ENCODE measurements at regions not wholly inside any gene's neighbourhood (a gene's known extent, or its start where the extent isn't known, plus 50 kb on each side); places are given as distances from the start of the nearest gene placed in this dataset.

DNA sequence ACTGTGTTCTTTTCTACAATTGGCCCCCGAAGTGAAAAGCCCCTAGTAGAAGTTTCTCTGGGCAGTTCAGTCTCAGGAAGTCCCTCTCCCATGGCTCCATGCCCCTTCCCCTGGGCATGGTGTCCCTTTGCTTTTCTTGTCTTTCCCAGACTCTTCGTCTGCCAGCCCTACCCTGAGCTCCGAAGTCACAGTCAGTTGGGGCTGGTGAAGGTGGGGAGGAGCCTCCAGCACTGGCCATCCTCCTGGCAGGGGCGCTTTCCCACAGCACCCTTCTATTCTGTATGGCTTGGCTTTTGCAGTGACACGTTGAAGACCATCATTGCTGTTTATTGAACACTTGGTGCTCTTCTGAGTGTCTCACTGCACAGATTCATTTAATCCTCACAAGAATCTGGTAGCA lies 195.1 kb upstream of the CADM1 start:
- DNase-seq = no peak

DNA sequence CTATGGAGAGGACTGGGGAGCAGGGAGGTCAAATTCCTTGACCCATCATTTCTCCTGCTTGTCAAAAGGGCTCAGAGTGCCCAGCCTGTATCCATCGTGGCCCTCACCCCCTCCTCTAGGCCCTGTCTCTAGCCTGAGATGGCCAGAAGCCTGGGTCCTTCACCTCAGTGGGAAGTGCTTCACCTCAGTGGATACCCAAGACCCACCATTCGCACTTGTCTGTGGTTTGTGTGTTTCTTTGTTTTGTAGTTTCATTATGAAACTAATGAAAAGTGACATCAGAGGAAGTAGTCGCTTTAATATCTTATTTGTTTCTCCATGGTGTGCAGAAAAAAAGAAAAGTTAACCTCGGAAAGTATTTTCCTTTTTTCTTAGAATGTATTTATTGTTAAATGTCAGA lies 194.0 kb upstream of the CADM1 start:
- DNase-seq = no peak

DNA sequence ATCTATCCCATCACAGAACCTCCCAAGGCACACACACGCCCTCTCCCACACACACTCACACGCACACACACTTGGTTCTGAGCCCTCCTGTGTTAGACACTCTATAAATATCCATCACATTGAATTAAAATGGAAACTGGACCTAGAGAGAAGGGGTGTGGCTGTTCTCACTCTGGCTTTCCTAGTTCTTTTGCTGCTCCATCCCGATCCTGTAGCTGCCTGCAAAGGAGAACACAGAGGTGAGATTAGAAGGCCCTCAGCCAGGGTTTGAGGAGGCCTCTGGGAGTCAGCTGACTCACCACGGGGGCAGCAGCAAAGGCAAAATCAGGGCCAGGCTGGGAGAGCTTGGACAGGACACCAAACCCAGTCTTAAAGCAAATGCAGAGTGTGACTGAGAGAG lies 192.3 kb upstream of the CADM1 start:
- DNase-seq = no peak

DNA sequence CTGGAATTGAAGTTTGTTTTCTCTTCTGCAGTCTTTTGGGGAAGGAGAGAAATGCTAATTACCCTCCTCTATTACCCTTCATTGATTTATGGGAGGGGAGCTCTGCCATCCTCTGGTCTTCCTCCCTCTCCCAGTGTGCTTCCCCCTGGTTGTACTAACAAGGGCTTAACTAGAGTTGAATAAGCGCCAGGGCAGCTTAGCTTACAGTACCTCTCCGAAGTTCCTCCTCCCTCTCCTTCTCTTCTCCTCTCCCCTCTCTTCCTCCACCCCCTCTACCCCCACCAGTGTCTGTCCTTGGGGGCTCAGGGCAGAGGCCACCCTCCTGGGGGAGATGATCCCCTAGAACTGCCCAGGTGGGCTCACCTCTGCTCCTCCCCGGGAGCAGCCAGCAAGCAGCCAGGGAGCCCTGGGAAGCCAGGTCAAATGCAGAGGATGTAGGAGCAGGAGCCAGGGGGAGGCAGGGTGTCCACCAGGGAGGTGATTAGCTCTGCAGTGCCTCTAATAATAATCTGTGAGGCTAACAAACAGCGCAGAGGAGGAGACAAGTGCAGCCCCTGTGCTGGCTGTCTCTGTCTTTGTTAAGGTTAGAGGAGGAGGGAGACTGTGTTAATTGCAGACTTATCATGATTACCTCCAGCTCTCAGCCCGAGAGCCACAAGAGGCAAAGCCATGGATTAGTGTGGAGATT lies 191.6 kb upstream of the CADM1 start:
- DNase-seq = no peak

DNA sequence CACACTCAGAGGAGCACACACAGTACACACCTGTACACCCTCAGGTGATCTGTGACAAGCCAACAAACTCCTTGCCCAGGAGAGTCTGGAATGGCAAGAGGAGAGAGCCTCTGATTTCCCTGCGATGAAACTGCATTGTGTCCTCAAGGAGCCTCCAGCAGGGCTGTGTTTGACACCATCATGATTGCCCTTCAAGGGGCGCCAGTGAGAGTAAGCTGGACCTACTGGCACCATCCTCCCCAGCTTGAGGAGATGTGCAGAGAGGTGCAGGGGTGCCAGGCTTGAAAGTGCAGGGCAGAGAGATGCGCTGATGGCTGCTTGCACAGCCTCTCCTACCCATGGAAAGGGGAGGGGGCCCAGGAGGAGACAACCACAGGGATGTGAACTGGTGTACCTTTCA lies 188.8 kb upstream of the CADM1 start:
- no peak for DNase-seq

DNA sequence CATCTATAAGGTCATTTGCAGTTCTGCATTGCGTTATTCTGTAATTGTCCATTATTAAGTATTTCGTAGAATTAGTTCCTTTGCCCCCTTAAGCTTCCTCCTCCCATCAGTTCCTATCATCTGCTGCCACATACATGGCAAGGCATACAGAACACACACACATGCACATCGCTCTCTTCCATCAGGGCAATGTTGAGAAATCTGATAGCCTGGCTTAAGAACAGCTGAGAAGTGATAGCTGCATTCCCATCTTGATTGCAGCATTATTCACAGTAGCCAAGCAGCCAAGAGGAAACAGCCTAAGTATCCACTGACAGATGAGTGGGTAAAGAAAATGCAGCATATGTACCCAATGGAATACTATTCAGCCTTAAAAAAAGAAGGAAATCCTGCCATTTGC lies 186.8 kb upstream of the CADM1 start:
- no peak for DNase-seq

DNA sequence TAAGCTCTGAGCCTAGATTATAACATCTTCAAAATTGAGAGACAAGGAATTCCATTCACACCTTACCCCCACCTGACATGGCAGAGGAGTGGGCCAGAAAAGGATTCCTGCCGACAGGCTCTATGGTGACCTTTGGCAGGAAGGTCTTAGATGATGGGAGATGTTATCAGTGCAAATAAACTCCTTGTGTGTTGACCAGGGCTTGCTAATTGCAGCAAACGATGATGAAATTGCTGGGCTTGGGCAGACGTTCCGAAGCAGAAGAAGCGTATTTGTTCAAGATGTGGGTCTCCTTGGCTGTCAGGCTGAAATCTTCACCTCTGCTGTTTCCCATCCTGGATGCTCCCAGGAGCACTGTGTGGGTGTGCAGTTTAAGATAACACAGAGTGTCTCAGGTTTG lies 183.7 kb upstream of the CADM1 start:
- no peak for DNase-seq

DNA sequence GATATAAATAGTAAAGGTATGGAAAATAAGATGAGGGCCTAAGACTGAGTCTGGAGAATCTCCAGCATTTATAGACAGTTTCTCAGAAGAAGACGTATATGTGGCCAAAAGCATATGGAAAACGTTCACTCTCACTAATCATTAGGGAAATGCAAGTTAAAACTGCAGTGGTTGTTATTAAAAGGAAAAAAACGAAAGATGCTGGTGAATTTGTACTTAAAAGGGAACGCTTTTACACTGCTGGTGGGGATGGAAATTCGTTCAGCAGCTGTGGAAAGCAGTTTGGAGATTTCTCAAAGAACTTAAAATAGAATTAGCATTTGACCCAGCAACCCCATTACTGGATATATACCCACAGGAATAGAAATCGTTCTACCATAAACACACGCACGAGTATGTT lies 180.5 kb upstream of the CADM1 start:
- no peak for DNase-seq

DNA sequence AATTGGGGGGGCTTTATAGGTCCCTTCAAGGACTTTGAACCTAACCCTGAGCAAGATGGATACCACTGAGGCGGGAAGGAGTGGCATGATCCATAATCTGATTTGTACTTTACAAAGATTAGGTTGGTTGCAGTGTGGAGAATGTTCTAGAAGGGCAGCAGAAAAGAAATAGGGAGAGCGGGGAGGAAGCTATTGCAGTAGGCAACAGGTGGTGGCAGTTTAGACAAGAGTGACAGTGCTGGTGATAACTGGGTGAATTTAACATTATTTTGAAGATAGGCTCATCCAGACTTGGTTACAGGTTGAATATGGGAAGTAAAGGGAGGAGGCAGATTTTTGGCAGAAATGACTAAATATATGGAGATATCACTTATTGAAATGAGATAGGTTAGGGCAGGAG lies 179.9 kb upstream of the CADM1 start:
- no peak for DNase-seq

DNA sequence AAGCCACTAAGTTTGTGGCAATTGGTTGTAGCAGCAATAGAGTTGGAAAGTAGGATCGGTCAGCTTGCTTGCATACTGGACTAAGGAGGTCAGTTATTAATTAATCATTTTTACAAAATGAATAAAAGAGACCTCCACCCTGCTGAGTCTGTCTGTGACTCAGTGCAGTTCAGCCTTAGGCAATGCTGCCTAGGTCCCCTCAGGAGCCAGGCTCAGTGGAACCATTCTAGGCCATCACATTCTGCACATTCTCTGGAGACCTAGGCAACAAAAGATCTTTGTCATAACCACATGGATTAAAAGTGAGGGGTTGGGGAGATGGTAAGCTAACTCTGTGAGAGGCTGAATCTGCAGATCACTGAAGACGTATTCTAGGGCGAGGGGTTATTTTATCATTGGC lies 178.7 kb upstream of the CADM1 start:
- no peak for DNase-seq

DNA sequence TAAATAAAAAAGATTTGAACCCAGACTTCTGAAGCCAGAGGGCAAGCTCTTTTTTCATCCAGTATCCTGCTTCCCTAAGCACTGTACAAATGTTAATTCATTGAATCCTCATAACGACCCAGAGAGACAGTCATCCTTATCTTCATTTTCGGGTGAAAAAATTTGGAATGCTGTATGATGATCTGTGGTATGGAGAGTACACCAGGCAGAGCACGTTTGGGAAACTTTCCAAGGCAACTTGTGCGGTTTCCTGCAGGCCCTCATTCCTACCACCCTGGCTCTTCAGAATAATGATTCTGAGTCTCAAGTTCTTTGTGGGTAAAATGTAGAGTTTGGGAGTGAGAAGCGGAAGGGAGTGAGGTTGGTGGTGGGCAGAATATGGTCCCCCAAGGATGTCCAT lies 177.9 kb upstream of the CADM1 start:
- no peak for DNase-seq

DNA sequence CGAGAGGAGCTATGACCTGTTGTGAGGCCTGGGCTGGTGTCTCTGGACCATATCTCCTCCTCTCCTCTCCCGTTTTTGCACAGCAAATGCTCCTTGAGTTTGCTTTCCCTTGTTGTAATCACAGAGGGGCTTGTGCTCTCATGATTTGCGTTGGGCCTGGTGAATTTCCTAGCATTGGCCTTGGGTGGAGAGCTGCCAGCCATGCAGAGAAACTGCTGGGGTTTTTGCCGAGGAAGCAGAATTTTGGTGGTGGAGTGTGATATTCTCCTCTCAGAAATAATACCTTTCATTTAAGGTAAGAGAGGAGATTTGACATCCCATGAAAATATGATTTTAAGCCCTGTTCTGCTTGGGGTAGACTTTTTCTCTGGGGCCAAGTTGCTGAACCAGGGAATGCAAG lies 175.7 kb upstream of the CADM1 start:
- DNase-seq = no peak

DNA sequence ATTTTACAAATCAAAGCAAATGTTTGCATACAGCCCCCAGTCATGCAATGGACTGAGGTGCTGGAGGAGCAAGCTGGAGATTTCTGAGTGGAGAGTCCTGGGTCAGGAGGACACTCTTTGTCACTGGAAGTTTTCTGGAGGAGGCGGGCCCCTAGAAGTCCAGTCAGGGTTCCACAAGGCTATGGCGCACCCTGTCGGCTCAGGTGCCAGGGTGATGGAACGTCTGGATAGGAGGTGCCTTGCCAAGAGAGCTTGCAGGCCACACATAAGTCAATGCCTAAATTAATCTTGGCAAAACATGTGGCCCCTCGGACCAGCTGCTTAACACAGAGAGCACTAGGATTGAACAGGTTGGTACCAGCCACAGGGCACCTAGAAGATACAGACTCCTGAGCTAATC lies 174.7 kb upstream of the CADM1 start:
- DNase-seq = no peak

DNA sequence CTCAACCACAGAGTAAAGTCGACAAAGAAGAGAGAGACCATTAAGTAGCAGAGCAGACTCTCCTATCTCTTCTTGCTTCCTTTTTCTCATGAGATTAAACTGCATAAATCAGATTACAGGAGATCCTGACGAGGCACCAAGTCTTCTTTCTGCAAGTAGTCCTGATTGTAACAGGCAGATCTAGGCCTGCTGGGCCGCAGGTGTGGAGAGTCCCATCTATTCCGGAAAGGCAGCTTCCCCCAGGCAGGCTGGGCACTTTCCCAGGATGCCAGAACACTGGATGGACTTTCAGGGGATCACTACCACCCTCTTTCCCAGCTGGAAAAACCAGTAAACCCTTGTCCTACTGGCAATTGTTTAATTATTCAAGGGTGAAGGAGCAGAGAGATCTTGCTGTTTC lies 173.0 kb upstream of the CADM1 start:
- no peak for DNase-seq

DNA sequence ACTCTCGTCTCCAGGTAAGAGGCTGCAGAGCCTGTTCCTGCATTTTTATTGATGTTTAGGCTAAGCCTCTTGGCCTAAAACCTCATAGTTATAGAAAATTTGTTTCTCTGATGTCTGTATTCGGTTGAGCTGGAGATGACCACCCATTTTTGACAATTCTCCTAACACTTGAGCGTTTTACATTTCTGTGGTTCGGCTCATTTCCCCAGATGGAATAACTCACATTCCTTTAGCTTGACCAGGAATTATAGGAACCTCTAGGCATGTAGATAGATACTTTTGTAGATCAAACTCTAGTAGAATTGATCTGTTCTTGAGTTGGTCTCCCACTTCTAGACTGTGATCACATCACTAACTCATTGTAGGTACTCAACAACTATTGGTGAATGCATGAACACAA lies 172.6 kb upstream of the CADM1 start:
- DNase-seq = no peak

DNA sequence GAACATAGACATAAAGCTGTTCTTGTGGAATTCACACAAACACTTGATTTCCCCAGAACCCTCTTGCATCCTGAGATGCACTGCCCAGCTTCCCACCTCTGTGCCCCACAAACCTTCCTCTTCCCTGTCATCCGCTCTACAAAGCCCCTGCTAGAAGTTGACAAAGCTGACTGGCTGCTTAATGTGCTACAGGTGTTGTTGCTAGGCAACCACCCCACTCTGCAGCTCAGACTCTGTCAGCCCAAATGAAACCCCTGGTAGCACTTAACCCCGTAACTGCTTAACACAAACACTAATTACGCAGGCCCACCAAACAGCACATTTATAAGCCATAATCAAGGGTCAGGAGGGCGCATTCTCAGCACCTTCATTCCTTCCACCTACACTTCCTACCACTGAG lies 172.0 kb upstream of the CADM1 start:
- no peak for DNase-seq

DNA sequence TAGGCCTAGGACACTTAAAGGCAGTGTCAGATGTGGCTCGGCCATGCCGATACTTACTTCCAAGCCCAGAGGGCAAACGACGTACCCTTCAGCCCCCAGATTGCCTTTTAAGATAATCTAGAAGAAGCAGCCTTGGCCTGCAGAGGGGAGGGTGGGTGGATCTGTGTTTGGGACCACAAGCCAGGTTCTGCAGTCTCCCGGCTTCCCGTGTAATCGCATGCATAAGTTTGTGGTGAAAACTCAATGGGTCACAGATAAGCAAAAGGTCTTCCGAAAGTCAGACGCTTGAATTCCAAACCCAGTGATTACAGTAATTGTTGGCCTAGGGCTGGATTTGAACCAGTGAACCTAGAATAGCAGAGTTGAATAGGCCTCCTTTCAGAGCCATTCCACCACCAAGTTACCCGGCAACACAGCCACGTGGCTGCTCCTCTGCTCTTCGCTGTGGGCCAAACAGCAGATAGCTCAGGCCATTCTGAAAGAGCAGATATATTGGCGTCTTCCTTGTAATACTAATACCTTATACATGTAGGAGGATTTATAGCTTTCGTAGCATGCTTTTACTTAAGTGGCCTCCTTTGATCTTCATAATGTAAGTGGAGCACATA lies 170.8 kb upstream of the CADM1 start:
- no peak for DNase-seq

DNA sequence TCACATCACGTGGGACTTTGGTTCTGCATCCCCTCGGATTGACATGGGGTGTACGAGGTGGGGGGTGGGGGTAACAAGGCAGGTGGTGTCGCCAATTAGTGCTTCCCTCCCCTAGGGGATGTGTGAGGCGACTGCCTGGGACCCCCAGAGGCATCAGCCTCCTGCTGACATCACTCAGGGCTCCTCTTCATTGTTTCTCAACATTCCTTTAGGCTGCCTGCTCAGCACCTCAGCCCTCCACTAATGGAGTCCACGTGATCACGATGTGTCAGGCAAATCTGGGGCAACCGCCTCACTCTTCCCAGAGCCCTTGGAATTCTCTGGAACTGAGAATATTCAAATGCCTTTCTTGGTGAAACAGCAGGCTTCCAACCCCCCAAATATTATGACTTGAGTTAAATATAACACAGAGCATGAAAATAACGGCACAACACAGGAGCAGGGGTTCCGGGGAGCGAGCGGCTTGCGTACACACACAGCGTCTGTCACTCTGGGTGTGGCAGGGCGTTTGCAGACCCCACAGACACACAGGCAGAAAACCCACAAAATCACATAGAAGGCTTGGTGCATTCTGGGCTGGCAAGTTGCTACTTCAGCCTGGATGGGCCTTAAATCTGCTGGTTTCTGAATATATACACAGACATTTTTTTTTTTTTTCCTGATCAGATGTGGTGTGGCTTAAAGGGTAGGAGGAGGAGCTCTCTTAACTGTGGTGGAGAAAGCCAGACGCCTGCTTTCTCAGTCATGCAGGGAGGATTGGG lies 170.1 kb upstream of the CADM1 start:
- DNase-seq = no peak

DNA sequence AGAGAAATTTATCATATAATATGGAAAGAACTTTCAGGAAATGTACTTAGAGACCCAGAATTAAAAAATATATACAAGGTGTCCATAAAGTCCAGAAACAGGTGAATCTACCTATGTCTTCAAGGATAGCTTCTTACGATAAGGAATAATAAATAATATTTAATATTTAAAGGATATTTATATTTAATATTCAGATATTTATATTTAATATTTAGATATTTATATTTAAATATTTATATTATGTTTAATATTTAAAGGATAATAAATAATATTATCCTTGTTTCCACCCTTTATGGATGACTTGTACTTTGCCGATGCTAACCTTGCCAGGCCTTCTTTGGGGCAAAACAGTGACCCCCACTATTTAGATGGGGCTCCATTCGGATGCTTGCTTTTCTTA lies 169.5 kb upstream of the CADM1 start:
- DNase-seq = no peak

DNA sequence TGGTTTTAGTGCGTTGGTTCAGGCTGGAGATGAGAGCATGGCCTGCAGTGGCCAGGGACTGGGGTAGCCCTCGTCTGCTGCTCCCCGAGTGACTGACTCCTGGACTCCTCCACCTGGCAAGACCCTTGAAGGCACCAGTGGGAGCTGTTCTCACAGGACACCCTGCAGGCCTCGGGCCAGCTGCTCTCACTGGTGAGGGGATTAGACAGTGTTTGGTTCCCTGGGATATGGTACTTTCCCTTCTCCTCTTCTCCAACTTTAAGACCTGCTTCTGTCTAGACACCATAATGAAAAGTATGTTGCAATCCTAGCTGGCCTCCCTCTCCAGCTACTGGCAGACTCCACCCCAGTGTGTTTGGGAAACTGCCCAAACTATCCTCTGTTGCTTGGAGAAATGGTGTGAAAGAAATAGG lies 168.8 kb upstream of the CADM1 start:
- DNase-seq = no peak

DNA sequence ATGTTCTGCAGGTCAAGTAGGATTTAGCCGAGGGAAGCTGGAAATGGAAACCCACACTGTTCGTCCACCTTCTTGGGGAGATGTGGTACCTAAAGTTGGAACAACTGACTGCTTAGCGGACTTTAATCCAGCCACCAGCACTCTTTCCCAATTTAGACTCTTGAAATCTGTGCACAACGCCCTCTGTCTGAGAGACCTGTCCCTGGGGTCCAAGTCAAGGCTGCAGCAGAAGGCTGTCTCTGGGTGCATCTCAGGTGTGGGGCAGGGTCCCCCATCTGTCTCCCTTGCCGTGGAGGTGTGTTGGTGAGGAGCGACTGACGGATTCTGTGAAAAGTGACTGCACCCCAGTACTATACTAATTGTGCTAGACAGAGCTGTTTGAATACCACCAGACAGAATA lies 168.2 kb upstream of the CADM1 start:
- DNase-seq = no peak

DNA sequence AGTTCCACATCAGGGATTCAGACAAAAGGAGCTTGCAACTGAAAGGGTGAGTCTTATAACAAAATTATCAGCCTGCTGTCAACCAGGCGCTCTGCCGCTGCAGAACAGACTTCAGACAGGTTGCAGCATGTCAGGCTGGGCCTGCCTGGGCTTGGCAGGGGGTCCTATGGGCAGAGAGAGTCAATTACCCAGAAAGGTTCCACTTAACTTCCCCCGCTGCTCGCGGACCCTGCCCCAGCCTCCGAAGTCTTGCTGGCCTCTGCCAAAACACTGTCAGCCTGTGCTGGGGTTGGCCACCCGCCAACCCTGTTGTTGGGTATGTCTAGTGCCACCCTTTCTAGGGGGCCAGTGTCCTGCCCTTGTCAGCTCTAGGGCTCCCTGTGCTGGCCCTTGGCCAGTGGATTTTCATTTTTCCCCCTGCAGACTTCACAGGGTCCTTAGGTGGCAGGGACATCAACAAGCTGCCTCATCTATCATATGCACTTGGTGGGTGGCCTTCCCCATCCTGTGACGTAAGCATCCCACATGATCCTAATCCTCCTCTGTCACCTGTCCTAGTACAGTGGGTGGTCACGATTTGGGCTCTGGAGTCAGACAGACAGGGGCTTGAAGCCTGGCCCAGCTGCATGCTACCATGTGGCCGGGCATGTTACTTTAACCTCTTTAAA lies 166.5 kb upstream of the CADM1 start:
- no peak for DNase-seq

DNA sequence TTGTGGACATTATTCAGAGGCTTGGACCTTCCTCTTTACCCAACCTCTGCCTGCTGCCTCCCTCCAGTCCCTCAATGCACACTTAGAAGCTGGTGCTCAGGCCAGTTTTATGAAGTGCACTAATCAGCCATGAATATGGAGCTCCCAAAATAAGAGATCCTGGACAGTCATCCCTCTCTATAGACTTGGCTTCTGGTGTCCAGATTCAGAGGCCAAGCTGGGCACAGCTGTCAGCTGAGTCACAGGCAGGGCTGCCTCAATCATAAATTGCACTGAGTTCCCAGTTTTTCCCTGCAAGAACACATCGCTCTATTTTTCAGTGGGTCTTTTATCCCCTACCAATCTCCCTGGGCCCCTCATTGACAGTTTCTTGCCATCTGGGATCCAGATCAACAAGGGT lies 161.7 kb upstream of the CADM1 start:
- DNase-seq = no peak
